ENCODE measurements at regions not wholly inside any gene's neighbourhood (a gene's known extent, or its start where the extent isn't known, plus 50 kb on each side); places are given as distances from the start of the nearest gene placed in this dataset.

- no peak for DNase-seq (ENCODE audit: low read depth)
Measured at GRCh38 chr6:167755461-167755860, 71.2 kb upstream of the AFDN start.

- no peak for DNase-seq (ENCODE audit: low read depth)
Measured at GRCh38 chr6:167756597-167756996, 70.1 kb upstream of the AFDN start.

- no peak for DNase-seq (ENCODE audit: low read depth)
Measured at GRCh38 chr6:167757249-167757648, 69.5 kb upstream of the AFDN start.

DNA sequence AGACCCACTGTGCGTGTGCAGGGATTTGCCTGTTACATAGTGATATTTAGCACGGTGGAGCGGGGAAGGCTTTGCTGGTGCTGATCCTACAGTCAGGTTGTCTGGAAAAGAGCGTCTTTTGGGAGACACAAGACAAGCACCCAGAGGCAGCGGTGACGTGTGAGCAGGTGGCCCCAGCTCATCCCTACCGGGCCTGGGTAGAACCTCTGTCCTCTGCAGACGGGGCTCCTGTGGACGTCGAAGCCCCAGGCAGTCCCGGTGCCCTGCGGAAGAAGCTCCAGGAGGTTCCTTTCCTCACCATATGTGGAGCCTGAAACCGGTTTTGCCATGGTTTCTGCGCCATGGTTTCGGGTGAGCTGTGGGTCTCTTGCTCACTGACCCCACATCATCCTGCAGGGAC lies 68.9 kb upstream of the AFDN start:
- no peak for DNase-seq (ENCODE audit: low read depth)

GRCh38 chr6:167758309-167759023 lies 68.2 kb upstream of the AFDN start:
- no peak for DNase-seq (ENCODE audit: low read depth)

DNA sequence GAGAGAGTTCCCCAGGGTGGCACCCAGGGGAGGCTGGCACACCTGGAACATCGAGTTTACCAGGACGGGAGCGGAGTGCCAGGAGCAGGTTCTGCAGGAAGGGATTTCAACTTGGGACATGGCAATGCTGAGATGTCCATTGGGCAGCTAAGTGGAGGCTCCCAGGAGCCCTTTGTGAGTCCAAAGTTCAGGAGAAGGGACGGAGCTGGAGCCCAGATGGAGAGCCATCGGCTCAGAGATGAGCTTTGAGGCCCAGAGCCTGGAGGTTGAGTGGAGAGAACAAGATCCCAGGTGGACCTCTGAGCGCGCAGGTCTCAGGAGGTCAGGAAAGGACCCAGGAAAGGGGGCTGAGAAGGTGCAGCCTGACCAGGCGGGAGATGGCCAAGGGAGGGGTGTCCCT lies 67.5 kb upstream of the AFDN start:
- no peak for DNase-seq (ENCODE audit: low read depth)

- DNase-seq (ENCODE audit: low read depth): no peak
Measured at GRCh38 chr6:167759912-167760311, 66.8 kb upstream of the AFDN start.

DNA sequence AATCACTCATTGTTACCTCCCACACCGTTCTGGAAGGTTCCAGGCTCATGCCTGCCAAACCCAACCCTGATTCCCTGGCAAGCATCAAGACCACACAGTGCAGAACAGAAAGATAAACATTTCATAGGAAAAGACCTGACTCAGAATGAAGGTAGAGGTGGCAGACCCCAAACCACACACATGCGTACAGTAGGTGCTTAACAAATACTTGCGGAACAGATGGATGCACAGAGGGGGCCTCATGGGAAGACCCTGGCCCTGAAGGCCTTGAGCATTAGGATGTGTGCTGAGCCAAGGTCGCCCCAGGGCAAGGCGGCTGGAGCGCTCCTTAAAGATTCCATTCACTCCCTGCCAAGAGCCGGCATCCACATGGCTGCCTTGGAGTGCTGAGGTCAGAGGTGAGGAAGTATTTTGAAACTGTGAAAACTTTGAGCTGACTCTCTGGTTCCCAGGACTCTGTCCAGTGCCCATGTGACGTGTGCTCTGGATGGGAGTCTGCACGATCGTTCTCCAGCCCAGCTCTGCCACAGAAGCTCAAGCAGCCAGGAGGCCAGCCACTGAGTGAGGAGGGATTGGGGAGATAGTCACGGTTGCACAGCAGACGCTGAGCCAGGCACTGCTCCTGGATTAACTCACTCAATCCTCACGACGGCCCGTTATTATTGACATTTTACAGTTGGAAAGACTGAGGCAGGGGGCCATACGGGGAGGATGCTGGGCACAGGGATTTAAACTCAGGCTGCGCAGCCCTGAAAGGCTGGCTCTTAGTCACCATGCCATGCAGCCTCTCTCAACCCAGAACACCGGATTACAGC lies 65.5 kb upstream of the AFDN start:
- DNase-seq (ENCODE audit: low read depth): no peak

GRCh38 chr6:167761794-167762258 lies 64.9 kb upstream of the AFDN start:
- no peak for DNase-seq (ENCODE audit: low read depth)

GRCh38 chr6:167762259-167762962 lies 64.3 kb upstream of the AFDN start:
- DNase-seq (ENCODE audit: low read depth): no peak

DNA sequence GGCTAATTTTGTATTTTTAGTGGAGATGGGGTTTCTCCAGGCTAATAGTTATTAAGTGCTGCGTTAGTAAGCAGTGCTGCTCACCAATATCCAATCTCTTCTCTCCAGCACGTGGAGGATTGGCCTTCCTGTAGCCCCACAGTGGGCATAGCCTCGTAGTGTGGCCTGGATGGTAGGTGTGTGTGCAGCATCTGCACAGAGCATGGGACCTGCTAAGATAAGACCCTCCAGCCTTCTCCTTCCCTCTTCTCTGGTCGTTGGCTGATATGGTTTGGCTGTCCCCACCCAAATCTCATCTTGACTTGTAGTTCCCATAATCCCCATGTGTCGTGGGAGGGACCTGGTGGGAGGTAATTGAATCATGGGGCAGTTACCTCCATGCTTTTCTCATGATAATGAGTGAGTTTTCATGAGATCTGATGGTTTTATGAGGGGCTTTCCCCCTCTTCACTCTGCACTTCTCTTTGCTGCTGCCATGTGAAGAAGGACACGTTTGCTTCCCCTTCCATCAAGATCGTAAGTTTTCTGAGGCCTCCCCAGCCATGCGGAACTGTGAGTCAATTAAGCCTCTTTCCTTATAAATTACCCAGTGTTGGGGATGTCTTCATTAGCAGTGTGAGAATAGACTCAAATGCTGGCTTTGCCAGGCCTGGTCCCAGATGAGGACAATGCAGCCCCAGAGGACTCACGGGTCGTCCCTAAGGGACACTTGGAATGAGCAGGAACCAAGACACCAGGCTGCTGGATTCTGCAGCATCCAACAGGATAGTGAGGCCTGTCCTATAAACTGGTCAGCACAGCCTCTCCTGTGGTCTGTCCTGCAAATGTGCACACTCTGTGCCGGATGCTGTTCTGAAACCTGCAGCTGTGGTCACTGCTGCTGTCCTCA lies 63.4 kb upstream of the AFDN start:
- no peak for DNase-seq (ENCODE audit: low read depth)

GRCh38 chr6:167764215-167764614 lies 62.5 kb upstream of the AFDN start:
- no peak for DNase-seq (ENCODE audit: low read depth)

DNA sequence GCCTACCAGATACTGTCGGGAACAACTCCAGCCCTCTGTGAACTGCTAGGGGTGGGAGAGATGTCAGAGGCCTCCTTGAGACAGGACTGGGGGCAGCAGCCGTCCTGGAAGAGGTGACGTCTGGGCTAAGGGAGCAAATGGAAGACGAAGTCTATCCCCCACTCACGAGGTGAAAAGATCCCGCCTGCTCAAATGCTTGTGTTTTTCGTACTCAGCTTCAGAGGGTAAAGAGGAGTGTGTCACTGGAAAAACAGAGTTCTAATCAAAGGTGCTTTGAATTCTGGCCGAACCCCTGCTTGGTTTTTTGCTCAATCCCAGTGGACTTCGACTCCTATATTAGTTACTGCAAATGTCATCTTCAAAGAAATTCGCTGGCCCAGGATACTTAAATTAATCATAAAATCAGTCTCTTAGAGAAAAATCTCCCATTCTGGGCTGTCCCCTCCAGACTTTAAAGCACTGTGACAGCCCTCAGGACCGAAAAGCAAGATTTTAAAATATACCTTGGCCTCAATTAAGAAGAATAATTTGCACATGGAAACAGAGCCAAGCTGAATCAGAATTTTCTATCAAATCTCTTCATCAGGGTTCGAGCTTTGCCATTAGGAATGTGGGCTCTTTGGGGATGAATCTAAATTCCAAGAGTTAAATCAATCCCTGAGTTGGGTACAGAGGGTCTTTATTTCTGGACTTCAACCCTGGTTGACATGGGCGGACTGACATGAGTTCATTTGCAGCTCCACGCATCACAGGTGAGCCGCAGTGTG lies 61.8 kb upstream of the AFDN start:
- no peak for DNase-seq (ENCODE audit: low read depth)

DNA sequence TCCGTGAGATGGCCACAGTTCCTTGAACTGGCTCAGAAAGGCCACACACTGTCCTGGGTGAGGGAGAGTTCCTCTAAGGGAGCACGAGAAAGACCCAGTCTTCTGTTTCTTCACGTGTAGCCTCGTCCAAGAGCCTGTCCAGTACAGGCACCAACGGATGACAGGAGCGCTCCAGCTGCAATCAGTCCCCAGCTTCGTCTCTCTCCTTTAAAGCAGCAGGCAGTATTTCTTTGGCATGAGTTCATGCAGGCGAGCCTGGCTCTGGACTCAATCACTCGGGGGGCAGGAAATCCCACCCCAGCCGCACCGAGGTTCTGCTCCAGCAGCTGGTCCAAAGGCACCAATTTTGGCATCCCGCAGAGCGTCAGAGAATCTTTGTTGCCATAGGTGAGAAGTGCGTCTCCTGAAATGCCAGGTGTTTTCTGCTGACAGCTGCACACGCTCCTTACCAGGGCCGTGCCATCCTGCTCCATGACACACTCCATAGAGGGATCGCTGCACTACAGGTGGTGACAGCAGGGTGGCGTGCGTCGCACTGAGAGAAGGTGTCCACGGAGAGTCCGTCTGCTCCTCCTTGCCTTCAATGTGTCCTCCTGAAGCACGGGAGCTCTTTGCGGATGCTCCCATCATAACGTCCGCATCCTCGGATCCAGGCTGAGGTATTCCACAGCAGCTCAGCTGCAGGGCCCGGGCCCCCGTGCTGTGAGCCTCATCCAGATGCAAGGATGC lies 59.6 kb upstream of the AFDN start:
- DNase-seq (ENCODE audit: low read depth): no peak

- no peak for DNase-seq (ENCODE audit: low read depth)
Measured at GRCh38 chr6:167767715-167768107, 59.0 kb upstream of the AFDN start.

DNA sequence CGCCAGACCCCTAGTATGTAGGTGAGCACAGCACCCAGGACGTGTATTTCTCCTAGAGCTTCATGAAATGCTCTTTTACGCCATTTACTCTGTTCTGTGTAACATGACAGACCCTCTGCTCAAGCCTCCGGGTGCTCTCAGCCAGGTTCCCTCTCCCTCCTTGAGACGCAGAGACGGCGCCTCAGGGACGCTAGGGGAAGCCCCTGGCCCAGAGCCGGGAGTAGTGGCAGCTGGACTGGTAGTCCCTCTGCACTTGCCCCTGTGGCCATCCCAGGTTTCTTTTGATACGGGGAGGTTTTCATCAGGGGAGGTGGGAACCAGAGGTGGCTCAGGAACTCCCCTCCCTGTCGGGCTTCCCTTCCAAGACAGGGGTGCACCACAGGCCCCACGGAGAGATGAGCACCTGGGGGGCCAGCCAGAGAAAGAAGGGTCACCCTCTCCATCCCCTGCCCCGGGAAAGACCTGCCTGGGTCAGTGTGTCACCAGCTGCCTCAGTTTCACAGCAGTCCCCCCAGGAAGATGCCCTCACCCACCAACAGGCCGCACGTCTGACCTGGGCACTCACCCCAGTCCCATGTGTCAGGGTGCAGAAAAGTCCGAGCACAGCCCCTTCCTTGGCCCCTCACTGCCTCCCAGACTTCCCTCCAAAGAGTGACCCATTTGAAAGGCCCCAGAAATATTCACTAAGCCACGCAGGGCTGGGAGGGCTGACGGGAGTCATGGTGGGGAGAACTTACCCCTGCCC lies 58.1 kb upstream of the AFDN start:
- DNase-seq (ENCODE audit: low read depth): no peak

DNA sequence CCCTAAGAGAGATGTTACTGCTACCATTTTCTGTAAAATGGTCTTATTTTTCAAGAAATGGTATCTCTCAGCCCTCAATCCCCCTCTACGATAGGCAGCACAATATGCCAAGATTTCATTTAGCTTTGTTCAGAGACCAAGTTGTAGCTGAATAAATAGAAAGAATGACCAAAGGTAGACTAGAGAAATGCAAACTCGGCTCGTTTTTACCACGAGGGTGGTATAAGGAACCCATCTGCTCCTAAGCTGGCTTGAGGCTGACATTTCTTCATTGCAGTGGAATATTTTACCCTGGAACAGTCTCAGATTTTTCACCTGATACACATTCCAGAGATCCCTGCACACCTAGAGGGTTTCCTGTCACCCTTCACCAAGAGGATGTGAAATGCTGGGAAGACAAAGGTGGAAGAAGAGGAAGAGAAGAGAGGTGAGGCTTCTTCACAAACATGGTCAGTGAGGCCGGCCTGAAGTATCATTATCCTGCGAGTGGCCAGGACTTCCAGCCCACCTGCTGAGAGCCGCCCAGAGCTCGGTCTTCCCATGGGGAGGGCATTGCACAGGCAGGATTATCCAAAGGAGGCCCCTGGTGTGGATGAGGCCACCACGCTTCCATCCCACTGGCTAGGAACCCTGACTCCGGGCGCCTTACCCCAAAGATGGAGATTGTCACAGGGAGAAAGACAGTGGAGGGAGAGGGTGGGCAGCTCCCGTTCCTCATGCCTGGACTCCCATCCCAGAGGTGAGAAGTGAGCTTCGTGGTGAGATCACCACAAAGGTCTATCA lies 57.1 kb upstream of the AFDN start:
- DNase-seq (ENCODE audit: low read depth): no peak

- DNase-seq (ENCODE audit: low read depth): no peak
Measured at GRCh38 chr6:167770291-167770955, 56.3 kb upstream of the AFDN start.
